PC-3 (cell line): ENCODE measurements at regions not wholly inside any gene's neighbourhood (a gene's known extent, or its start where the extent isn't known, plus 50 kb on each side); places are given as distances from the start of the nearest gene placed in this dataset.

ENCODE experiments used
- ATAC-seq: fragments of 200-7000 bp; cut with Tn5 transposase; 2 replicates; pipeline ENCODE4 v1.9.1; 2020; ENCODE audit warnings: mild to moderate bottlenecking, moderate library complexity
- BruUV-seq: library from RNA; stranded (reverse); fragments of 400-500 nt; replicated peaks from 2 replicates; lab custom pipeline; 2021; lab: Mats Ljungman, UMichigan
- CTCF ChIA-PET: fragments of 300-600 bp; sonication (Branson Sonifier 250); formaldehyde crosslinking; loops from one replicate; lab custom pipeline; 2022; ENCODE audit warnings: antibody characterized with exemption; lab: Charles Lee
- POLR2A ChIA-PET: fragments of 300-600 bp; sonication (Branson Sonifier 250); formaldehyde crosslinking; loops from one replicate; lab custom pipeline; 2022; ENCODE audit warnings: antibody characterized with exemption; ENCODE audit not compliant: unreplicated experiment; lab: Charles Lee
- DNase-seq: peaks from one replicate; pipeline ENCODE4 v3.0.0-alpha.2; 2015
- H2AFZ ChIP-seq: fragments of 300-600 bp; sonication (generic); 2 replicates; pipeline ENCODE4 v1.6.0; 2016; ENCODE audit warnings: antibody characterized with exemption, low read length
- H3F3A ChIP-seq: fragments of 300-600 bp; sonication (generic); one replicate; pipeline ENCODE4 v1.6.0; 2017; ENCODE audit warnings: antibody characterized with exemption, low read length, control low read depth, mild to moderate bottlenecking; ENCODE audit not compliant: unreplicated experiment
- H3K27ac ChIP-seq: fragments of 300-600 bp; sonication (generic); 2 replicates; pipeline ENCODE4 v1.5.1; 2016; ENCODE audit warnings: mild to moderate bottlenecking, low read length
- H3K27me3 ChIP-seq: fragments of 300-600 bp; sonication (generic); 2 replicates; pipeline ENCODE4 v1.6.1; 2016; ENCODE audit warnings: low read length, mixed read lengths
- H3K36me3 ChIP-seq: fragments of 300-600 bp; sonication (generic); 2 replicates; pipeline ENCODE4 v1.6.1; 2016; ENCODE audit warnings: low read depth, mixed run types, low read length, mixed read lengths
- H3K4me1 ChIP-seq: fragments of 300-600 bp; sonication (generic); 2 replicates; pipeline ENCODE4 v1.5.1; 2016; ENCODE audit warnings: low read length; ENCODE audit not compliant: insufficient read depth
- H3K4me2 ChIP-seq: fragments of 300-600 bp; sonication (generic); 2 replicates; pipeline ENCODE4 v1.6.0; 2016; ENCODE audit warnings: low read length
- H3K4me3 ChIP-seq: fragments of 300-600 bp; sonication (generic); 2 replicates; pipeline ENCODE4 v1.5.1; 2016; ENCODE audit warnings: mild to moderate bottlenecking, low read length, mixed read lengths
- H3K79me2 ChIP-seq: fragments of 300-600 bp; sonication (generic); 2 replicates; pipeline ENCODE4 v1.6.1; 2017; ENCODE audit warnings: low read length, mixed read lengths
- H3K9ac ChIP-seq: fragments of 300-600 bp; sonication (generic); 2 replicates; pipeline ENCODE4 v1.6.0; 2016; ENCODE audit warnings: mild to moderate bottlenecking, low read length
- H3K9me2 ChIP-seq: fragments of 300-600 bp; sonication (generic); replicated peaks from 2 replicates; pipeline ENCODE4 v1.6.1; 2016; ENCODE audit warnings: mixed run types, low read length, mixed read lengths
- H3K9me3 ChIP-seq: fragments of 300-600 bp; sonication (generic); 2 replicates; pipeline ENCODE4 v1.6.1; 2016; ENCODE audit warnings: low read length, mixed read lengths
- H4K20me1 ChIP-seq: fragments of 300-600 bp; sonication (generic); 2 replicates; pipeline ENCODE4 v1.6.1; 2016; ENCODE audit warnings: low read length, mixed read lengths
- EZH2 ChIP-seq: fragments of 300-600 bp; sonication (generic); IDR thresholded peaks from one replicate; pipeline ENCODE4 v1.6.1; 2017; ENCODE audit warnings: antibody characterized with exemption, mild to moderate bottlenecking, low read length; ENCODE audit not compliant: unreplicated experiment
- EZH2phosphoT487 ChIP-seq: fragments of 300-600 bp; sonication (generic); IDR thresholded peaks from 2 replicates; pipeline ENCODE4 v1.6.1; 2018; ENCODE audit warnings: mild to moderate bottlenecking, antibody characterized with exemption, low read length, borderline replicate concordance
- intact Hi-C: fragments of 100-400 bp; cut with micrococcal nuclease; formaldehyde crosslinking; loops from 2 replicates; pipeline ENCODE4 v1.9.0; 2023
- TF ChIP-seq, protein P1 (sequence below): fragments of 300-600 bp; sonication (generic); conservative IDR thresholded peaks from 2 replicates; pipeline ENCODE4 v1.5.1; 2017; ENCODE audit warnings: antibody characterized with exemption, low read depth, mild to moderate bottlenecking, low read length

DNA sequence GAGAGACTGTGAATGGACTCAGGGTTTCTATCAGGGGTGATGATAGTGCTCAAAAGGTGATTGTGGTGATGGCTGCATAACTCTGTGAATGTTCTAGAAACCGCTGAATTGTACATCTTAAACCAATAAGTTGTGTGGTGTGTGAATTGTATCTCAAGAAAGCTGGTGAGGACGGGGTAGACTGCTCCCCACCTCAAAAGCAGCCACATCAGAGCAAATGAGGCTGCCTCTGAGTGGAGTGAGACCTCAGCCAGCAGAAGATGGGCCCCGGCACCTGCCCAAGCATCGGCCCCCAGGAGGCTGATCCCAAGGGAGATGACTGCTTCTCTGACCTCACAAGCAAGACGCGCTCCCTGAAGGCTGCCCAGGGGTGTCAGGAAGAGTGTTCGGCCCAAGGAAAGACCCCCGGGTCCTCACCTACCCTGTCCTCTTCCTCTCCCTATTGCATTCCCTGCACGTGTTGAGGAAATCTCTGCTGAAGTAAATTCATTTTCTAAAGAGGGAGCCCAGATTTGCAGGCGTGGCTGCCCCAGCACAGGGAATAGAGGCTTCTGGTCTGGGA lies 279.3 kb upstream of the SHH start:
- Histone ChIP-seq H3K4me2 (no peak overlapping the region), H3K9ac (no peak overlapping the region), H2AFZ (no peak overlapping the region), H3K4me1 (no peaks in the 10 kb centered on the region), H4K20me1 (no peaks in the 10 kb centered on the region), H3K27ac (no peak overlapping the region), H3K9me2 (no peaks in the 10 kb centered on the region), H3F3A (no peaks in the 10 kb centered on the region), H3K36me3 (no peaks in the 10 kb centered on the region), H3K27me3 (peaks cover 33% of the 10 kb centered on the region), H3K9me3 (no peaks in the 10 kb centered on the region), H3K4me3 (no peak overlapping the region), H3K79me2 (no peaks in the 10 kb centered on the region)
- no TSS peak for BruUV-seq
- CTCF ChIA-PET = no interaction called here
- no peak for DNase-seq
- no peak for ATAC-seq
- TF ChIP-seq, protein P1, sequence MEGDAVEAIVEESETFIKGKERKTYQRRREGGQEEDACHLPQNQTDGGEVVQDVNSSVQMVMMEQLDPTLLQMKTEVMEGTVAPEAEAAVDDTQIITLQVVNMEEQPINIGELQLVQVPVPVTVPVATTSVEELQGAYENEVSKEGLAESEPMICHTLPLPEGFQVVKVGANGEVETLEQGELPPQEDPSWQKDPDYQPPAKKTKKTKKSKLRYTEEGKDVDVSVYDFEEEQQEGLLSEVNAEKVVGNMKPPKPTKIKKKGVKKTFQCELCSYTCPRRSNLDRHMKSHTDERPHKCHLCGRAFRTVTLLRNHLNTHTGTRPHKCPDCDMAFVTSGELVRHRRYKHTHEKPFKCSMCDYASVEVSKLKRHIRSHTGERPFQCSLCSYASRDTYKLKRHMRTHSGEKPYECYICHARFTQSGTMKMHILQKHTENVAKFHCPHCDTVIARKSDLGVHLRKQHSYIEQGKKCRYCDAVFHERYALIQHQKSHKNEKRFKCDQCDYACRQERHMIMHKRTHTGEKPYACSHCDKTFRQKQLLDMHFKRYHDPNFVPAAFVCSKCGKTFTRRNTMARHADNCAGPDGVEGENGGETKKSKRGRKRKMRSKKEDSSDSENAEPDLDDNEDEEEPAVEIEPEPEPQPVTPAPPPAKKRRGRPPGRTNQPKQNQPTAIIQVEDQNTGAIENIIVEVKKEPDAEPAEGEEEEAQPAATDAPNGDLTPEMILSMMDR = no peak
- no peak for TF ChIP-seq EZH2
- no peak for TF ChIP-seq EZH2phosphoT487
- POLR2A ChIA-PET = no interaction called here
- intact Hi-C loops = no loop called here

DNA sequence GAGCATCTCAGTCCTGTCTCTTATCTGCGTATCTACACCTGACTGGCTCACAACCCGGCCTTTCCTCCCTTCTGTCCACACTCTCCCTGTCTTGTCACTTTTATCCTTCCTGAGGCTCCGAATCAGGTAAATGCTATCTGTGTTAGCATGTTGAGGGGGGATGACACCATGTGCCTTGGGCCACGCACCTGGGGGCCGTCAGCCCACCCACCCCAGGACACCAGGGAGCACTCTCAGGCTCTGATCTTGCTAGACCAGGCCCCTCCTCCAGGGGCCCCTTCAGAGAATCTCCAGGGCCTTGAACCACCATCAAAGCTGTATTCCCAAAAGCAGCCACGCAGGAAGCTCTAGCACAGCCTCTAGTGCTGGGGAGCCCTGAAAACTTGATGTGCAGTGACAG lies 278.7 kb upstream of the SHH start:
- H3K36me3 ChIP-seq = no peaks in the 10 kb centered on the region
- no peaks in the 10 kb centered on the region for H3K9me3 ChIP-seq
- TF ChIP-seq, protein P1 = no peak
- TF ChIP-seq EZH2phosphoT487 (no peak), EZH2 (no peak)
- ChIA-PET CTCF (no interaction called here), POLR2A (interaction anchor here (0.5 kb wide), 1 partner anchor 44 kb away, joined by 3 read pairs; no protein-coding TSS in a partner anchor)
- H3K4me2 ChIP-seq = no peak overlapping the region
- H2AFZ ChIP-seq = no peak overlapping the region
- DNase-seq (no peak), ATAC-seq (no peak)
- no peak overlapping the region for H3K4me3 ChIP-seq
- H3K9me2 ChIP-seq = no peaks in the 10 kb centered on the region
- no TSS peak for BruUV-seq
- H3F3A ChIP-seq = no peaks in the 10 kb centered on the region
- H3K27ac ChIP-seq = no peak overlapping the region
- no peak overlapping the region for H3K9ac ChIP-seq
- no peaks in the 10 kb centered on the region for H4K20me1 ChIP-seq
- intact Hi-C loops = no loop called here
- H3K79me2 ChIP-seq = no peaks in the 10 kb centered on the region
- H3K27me3 ChIP-seq = peaks cover 35% of the 10 kb centered on the region
- H3K4me1 ChIP-seq = no peaks in the 10 kb centered on the region

GRCh38 chr7:156089222-156089621 lies 277.0 kb upstream of the SHH start:
- CTCF ChIA-PET = no interaction called here

More at GRCh38 chr7:156089222-156089621, 277.0 kb upstream of the SHH start:
- no peaks in the 10 kb centered on the region for H3K36me3 ChIP-seq
- no peaks in the 10 kb centered on the region for H3K9me2 ChIP-seq
- H3K9ac ChIP-seq = no peak overlapping the region
- no peaks in the 10 kb centered on the region for H3F3A ChIP-seq
- POLR2A ChIA-PET = interaction anchor here (0.5 kb wide), 1 partner anchor 11 kb away, joined by 6 read pairs; no protein-coding TSS in a partner anchor
- DNase-seq (no peak), ATAC-seq (no peak)
- no peak overlapping the region for H3K4me3 ChIP-seq
- no peak overlapping the region for H3K27ac ChIP-seq
- peaks cover 49% of the 10 kb centered on the region for H3K27me3 ChIP-seq
- H3K4me2 ChIP-seq = no peak overlapping the region
- intact Hi-C loops = no loop called here
- no peaks in the 10 kb centered on the region for H3K79me2 ChIP-seq
- no TSS peak for BruUV-seq
- no peaks in the 10 kb centered on the region for H4K20me1 ChIP-seq
- TF ChIP-seq, protein P1 = no peak
- TF ChIP-seq EZH2 = no peak
- no peak for TF ChIP-seq EZH2phosphoT487
- H2AFZ ChIP-seq = no peak overlapping the region
- H3K9me3 ChIP-seq = no peaks in the 10 kb centered on the region
- no peaks in the 10 kb centered on the region for H3K4me1 ChIP-seq
